GM18951 (cell line): ENCODE measurements at regions not wholly inside any gene's neighbourhood (a gene's known extent, or its start where the extent isn't known, plus 50 kb on each side); places are given as distances from the start of the nearest gene placed in this dataset.

ENCODE experiments used
- POLR2A ChIP-seq: IDR thresholded peaks from 4 replicates; pipeline ENCODE4 v1.6.1; 2011; ENCODE audit warnings: mild to moderate bottlenecking; ENCODE audit not compliant: insufficient read length, insufficient read depth; ENCODE audit errors: extremely low read depth
- in situ Hi-C: fragments of 300-500 bp; cut with MboI; formaldehyde crosslinking; loops from one replicate; pipeline ENCODE4 v1.12.0; 2022; ENCODE audit warnings: low sequenced_read_pairs, mixed read lengths, inconsistent platforms; ENCODE audit not compliant: unreplicated experiment

DNA sequence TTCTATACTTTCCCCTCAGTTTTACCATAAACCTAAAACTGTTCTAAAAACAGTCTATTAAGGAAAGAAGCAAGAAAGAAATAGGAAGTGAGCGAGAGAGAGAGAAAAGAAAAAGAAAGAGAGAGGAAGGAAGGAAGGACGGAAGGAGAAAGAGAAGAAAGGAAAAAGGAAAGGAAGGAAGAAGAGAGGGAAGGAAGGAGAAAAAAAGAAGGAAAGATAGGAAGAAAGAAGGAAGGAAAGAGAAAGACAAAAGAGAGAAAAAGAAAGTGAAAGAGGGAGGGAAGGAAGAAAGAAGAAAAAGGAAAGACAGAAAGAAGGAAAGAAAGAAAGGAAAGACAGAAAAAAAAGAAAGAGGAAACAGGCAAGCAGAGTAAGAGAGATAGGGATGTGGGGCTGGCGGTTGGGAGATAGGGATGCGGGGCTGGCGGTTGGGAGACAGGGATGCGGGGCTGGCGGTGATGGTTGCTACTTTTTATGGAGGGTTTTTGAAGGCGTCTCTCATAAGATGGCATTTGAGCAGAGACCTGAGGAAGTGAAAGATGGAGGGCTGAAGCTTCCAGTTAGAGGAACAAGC is 70.4 kb upstream of the IRF2BP2 start:
- in situ Hi-C loops, result no loop called here
- TF ChIP-seq POLR2A, result no peak

DNA sequence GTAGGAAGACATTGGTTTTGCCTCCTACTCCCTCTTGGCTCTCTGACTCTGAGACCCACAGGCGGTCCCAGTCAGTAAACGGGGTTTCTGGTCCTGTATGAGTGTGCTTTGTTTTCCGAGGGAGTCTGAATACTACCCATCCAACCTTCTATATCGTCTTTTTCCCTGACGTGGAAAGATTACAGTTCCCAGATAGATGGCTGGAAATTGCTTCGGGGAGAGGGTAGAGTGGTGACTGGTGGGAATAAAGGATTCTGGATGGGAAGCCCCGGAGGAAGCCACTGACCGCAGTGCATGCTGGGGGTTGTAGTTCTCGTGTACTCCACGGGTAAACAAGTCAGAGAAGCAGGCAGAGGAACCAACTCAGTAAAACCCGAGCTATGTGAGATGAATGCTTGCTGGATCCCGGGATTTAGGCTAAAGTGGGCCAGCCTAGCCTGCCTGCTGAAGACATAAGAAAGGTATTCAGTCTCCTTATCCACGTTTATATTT is 66.2 kb upstream of the IRF2BP2 start:
- in situ Hi-C loops, result no loop called here
- no peak for TF ChIP-seq POLR2A

DNA sequence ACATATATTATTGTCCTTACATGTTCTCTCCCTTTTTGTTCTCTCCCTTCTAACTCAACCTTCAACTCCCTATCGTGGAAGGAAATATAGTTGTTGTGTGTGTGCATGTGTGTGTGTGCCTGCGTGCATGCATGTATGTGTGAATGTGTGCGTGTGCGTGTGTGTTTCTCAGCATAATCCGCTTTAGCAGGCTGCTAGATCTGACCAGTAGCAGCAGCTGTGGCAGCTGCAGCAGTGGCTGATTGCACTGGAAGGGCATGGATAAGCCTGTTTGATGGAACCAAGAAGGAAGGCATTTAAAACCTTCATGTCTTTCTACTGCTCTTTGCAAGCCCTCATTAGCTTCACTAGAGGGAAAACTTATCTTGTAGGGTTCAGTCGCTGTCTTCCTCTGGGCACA is 65.6 kb upstream of the IRF2BP2 start:
- no peak for TF ChIP-seq POLR2A
- in situ Hi-C loops, result no loop called here

- in situ Hi-C loops, result no loop called here
- TF ChIP-seq POLR2A, result no peak
These were observed 65.0 kb upstream of the IRF2BP2 start for GRCh38 chr1:234675006-234675405.

GRCh38 chr1:234674218-234674815 is 64.3 kb upstream of the IRF2BP2 start:
- TF ChIP-seq POLR2A, result no peak
- in situ Hi-C loops, result no loop called here

DNA sequence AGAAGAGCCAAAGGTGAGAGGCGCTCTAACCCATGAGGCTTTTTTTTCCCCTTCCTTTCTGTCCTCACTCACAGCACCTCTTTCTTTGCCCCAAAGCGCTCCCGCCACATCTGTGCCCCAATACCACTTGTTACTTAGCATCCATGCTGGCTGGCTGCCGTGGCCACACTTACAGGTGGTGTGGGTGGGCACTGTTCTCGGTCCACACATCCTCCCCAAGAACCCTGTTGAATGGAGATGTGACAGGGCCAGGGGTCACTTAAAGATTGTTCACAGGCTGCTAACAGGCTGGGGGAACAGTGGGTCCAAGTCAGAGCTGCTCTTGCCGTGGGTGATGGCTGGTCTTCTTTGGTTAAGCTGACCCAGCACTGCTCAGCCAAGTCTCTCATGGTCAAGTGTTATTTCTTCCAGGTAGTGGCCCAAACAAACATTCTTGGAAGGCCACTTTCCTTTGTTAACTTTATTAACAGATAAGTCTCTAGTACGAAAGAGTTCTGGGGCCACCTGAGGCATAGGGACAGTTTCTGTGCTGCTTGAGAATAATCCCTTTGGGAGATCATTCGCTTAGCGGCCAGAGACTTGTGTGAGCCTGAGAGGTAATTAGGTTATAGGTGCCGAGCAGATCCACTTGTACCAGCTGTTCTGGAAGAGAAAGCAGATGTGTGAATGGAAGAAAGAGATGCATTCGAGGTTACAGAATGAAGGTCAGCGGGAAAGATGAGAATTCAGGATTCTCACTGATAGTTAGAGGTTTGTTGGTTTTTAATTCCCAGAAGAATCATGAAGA is 62.6 kb upstream of the IRF2BP2 start:
- no peak for TF ChIP-seq POLR2A
- in situ Hi-C loops, result no loop called here

GRCh38 chr1:234670967-234671626 is 61.1 kb upstream of the IRF2BP2 start:
- no peak for TF ChIP-seq POLR2A
- in situ Hi-C loops, result no loop called here

GRCh38 chr1:234669499-234669898 is 59.5 kb upstream of the IRF2BP2 start:
- in situ Hi-C loops, result no loop called here
- TF ChIP-seq POLR2A, result no peak

- TF ChIP-seq POLR2A, result no peak
- in situ Hi-C loops, result no loop called here
These were observed 58.6 kb upstream of the IRF2BP2 start for GRCh38 chr1:234668577-234668955.

GRCh38 chr1:234667600-234668576 is 57.9 kb upstream of the IRF2BP2 start:
- in situ Hi-C loops, result no loop called here
- TF ChIP-seq POLR2A, result no peak

DNA sequence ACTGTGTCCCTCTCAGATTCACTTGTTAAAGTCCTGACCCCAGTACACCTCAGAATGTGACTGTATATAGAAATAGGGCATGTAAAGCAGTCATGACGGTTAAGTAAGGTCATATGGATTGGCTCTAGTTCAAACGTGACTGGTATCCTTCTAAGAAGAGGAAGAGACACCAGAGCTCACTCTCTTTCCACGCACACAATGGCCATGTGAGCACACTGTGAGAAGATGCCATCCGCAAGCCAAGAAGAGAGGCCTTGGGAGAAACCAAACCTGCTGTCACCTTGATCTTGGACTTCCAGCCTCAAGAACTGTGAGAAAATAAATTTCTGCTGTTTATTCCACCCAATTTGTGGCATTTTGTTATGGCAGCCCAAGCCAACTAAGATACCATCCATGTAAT is 56.8 kb upstream of the IRF2BP2 start:
- in situ Hi-C loops, result no loop called here
- no peak for TF ChIP-seq POLR2A

GRCh38 chr1:234665975-234666605 is 56.1 kb upstream of the IRF2BP2 start:
- no peak for TF ChIP-seq POLR2A
- in situ Hi-C loops, result no loop called here
